ENCODE measurements at regions not wholly inside any gene's neighbourhood (a gene's known extent, or its start where the extent isn't known, plus 50 kb on each side); places are given as distances from the start of the nearest gene placed in this dataset.

DNA sequence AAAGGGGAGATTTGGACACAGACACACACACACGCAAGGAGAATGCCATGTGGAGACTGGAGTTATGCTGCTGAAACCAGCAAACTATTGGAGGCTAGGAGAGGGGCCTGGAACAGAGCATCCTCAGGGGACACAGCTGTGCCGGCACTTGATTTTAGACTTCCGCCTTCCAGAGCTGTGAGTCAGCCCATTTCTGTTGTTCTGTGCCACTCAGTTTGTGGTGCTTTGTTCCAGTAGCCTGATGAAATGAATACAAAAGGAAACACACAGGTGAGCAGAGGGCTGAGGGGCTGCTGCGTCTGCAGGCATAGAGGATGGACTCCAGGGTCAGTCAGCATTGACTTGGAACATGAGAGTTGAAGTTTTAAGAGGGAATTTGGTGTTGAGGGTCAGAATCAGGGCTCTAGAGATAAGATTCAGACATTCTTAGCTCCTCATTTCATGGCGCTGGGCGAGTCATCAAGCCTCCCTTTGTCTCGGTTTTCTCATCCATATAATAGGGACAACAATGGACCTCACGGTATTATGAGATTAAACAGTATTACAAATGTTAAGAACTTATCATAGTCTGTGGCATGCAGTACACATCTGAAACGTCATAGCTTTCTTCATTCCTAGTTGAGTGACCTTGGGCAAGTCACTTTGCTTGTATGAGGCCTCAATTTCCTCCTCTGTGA, 191.0 kb downstream of the MIAT start:
- H3K9me3 ChIP-seq (ENCODE audit: insufficient read depth, low read depth, low read length) = no peaks in the 10 kb centered on the region
- H3K4me2 ChIP-seq (ENCODE audit: low read length) = peak overlapping the region; percentile 49
- Mint-ChIP-seq H3K9me3 (ENCODE audit: unreplicated experiment) (no peaks in the 10 kb centered on the region), H3K4me1 (ENCODE audit: low read depth, unreplicated experiment) (peaks cover 36% of the 10 kb centered on the region), H3K27ac (ENCODE audit: unreplicated experiment) (no peak overlapping the region), H3K4me3 (ENCODE audit: unreplicated experiment) (no peak overlapping the region), H3K27me3 (ENCODE audit: low read depth, unreplicated experiment) (peaks cover 8% of the 10 kb centered on the region), H3K36me3 (ENCODE audit: low read depth, unreplicated experiment) (no peaks in the 10 kb centered on the region)
- TF ChIP-seq EZH2 (IDR thresholded peaks at IDR 0.05; ENCODE audit: insufficient read depth, low read length) (no peak), CTCF (IDR thresholded peaks at IDR 0.05; ENCODE audit: insufficient read depth, low read depth, low read length) (no peak)
- H3K36me3 ChIP-seq (ENCODE audit: insufficient read depth, low read length) = no peaks in the 10 kb centered on the region
- no peaks in the 10 kb centered on the region for H3K79me2 ChIP-seq (ENCODE audit: insufficient read depth, low read length)
- FAIRE-seq (no peak), DNase-seq (ENCODE audit: low read depth) (peak; percentile 69)
- H4K20me1 ChIP-seq (ENCODE audit: insufficient read depth, low read length) = no peaks in the 10 kb centered on the region
- H3K9ac ChIP-seq (ENCODE audit: low read length) = peak overlapping the region; percentile 38
- no peak overlapping the region for H2AFZ ChIP-seq (ENCODE audit: low read depth, low read length)
- no peaks in the 10 kb centered on the region for H3K27me3 ChIP-seq (ENCODE audit: insufficient read depth, low read length)
- peak overlapping the region; percentile 58 for H3K27ac ChIP-seq (ENCODE audit: low read depth, low read length)
- H3K4me3 ChIP-seq (ENCODE audit: insufficient read depth, low read depth, low read length) = no peak overlapping the region
- peaks cover 38% of the 10 kb centered on the region for H3K4me1 ChIP-seq (ENCODE audit: insufficient read depth, low read length)

DNA sequence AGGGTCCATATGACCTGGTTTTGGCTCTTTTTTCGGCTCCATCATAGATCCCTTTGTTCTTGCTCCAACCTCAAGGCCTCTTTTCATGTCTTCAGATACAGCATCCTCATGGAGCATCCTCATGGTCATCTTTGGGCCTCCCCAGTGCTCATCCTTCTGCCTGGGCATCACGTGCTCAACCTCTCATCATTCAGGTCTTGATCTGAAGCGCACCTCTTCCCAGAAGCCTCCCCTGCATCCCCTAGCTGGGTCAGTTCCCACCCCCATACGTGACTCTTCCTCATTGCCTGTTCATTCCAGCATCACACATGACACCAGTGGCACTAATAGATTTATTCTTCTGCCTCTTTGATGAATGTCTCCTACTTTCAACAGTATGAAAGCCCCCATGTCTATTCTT, 192.2 kb downstream of the MIAT start:
- no peaks in the 10 kb centered on the region for H3K9me3 Mint-ChIP-seq (ENCODE audit: unreplicated experiment)

More for the DNA sequence above, 192.2 kb downstream of the MIAT start:
- no peak overlapping the region for H3K9ac ChIP-seq (ENCODE audit: low read length)
- no peak overlapping the region for H3K4me2 ChIP-seq (ENCODE audit: low read length)
- no peaks in the 10 kb centered on the region for H3K36me3 ChIP-seq (ENCODE audit: insufficient read depth, low read length)
- no peaks in the 10 kb centered on the region for H3K36me3 Mint-ChIP-seq (ENCODE audit: low read depth, unreplicated experiment)
- H3K9me3 ChIP-seq (ENCODE audit: insufficient read depth, low read depth, low read length) = no peaks in the 10 kb centered on the region
- no peak for FAIRE-seq
- no peak overlapping the region for H3K4me3 Mint-ChIP-seq (ENCODE audit: unreplicated experiment)
- peaks cover 4% of the 10 kb centered on the region for H3K27me3 Mint-ChIP-seq (ENCODE audit: low read depth, unreplicated experiment)
- peaks cover 36% of the 10 kb centered on the region for H3K4me1 Mint-ChIP-seq (ENCODE audit: low read depth, unreplicated experiment)
- no peak overlapping the region for H2AFZ ChIP-seq (ENCODE audit: low read depth, low read length)
- no peaks in the 10 kb centered on the region for H4K20me1 ChIP-seq (ENCODE audit: insufficient read depth, low read length)
- no peak overlapping the region for H3K27ac Mint-ChIP-seq (ENCODE audit: unreplicated experiment)
- peaks cover 4% of the 10 kb centered on the region for H3K27me3 ChIP-seq (ENCODE audit: insufficient read depth, low read length)
- H3K4me3 ChIP-seq (ENCODE audit: insufficient read depth, low read depth, low read length) = no peak overlapping the region
- H3K27ac ChIP-seq (ENCODE audit: low read depth, low read length) = no peak overlapping the region
- no peak for DNase-seq (ENCODE audit: low read depth)
- TF ChIP-seq CTCF (IDR thresholded peaks at IDR 0.05; ENCODE audit: insufficient read depth, low read depth, low read length) (no peak), EZH2 (IDR thresholded peaks at IDR 0.05; ENCODE audit: insufficient read depth, low read length) (no peak)
- H3K4me1 ChIP-seq (ENCODE audit: insufficient read depth, low read length) = peaks cover 38% of the 10 kb centered on the region
- no peaks in the 10 kb centered on the region for H3K79me2 ChIP-seq (ENCODE audit: insufficient read depth, low read length)

All from astrocyte (in vitro differentiated cells and primary cell).